SK-N-MC (cell line): ENCODE measurements at regions not wholly inside any gene's neighbourhood (a gene's known extent, or its start where the extent isn't known, plus 50 kb on each side); places are given as distances from the start of the nearest gene placed in this dataset.

Experiments
- EZH2 ChIP-seq: fragments of 200-600 bp; sonication (generic); IDR thresholded peaks from one replicate; pipeline ENCODE4 v1.6.1; 2017; ENCODE audit warnings: antibody characterized with exemption
- FOXP2 ChIP-seq: optimal IDR thresholded peaks from 2 replicates; pipeline ENCODE3; 2011; ENCODE audit warnings: mild to moderate bottlenecking, moderate library complexity; ENCODE audit not compliant: insufficient read depth; ENCODE audit errors: extremely low read length, control extremely low read depth
- POLR2AphosphoS5 ChIP-seq: IDR thresholded peaks from 2 replicates; pipeline ENCODE4 v1.6.1; 2012; ENCODE audit warnings: mild to moderate bottlenecking, low read depth, low read length, borderline replicate concordance

DNA sequence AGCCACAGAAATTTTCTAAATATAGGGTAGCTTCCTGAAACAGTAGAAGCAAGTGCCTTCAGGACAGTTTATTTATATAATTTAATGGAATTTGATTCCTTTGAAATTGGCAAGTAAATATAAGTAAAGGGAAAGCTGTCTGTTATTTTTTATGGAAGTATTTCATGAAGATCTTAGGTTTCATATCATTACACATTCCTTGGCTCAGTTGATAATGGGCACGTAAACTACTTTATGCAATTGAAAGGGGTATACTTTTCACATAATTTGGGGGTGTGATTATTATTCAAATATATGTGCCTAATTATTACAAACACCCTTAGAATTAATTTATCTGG lies 71.1 kb upstream of the RAP1B start:
- TF ChIP-seq EZH2 (no peak), POLR2AphosphoS5 (no peak), FOXP2 (no peak)
